ENCODE measurements at regions not wholly inside any gene's neighbourhood (a gene's known extent, or its start where the extent isn't known, plus 50 kb on each side); places are given as distances from the start of the nearest gene placed in this dataset.

DNA sequence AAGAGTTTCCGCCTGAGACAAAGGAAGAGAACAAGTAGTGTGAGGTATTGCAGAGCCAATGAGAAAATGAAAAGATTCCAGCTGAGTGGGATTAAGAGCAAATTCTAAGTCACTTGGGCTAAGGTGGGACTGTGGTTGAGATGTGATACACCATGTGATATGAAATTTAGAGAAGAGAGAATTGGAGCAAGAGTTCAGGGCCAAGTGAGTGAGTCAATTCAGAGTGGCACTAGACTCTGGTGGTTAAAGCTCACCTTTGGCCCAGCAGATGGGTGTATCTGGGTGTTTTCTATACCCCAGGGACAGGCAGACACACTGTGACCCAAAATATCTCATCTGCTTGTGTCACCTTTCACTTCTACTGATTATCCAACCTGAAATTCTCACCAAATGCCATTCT, 368.1 kb downstream of the KCNN2 start:
- DNase-seq (ENCODE audit: low read depth in 2 of 2): no peak
- H3K9ac ChIP-seq (ENCODE audit: insufficient read depth, low read length): no peak overlapping the region
- H3K4me1 ChIP-seq (ENCODE audit: control insufficient read depth, extremely low read depth, insufficient read depth, low read length): no peaks in the 10 kb centered on the region
- no peak overlapping the region for H3K4me2 ChIP-seq (ENCODE audit: extremely low read depth, insufficient read depth, low read length)
- no peaks in the 10 kb centered on the region for H3K36me3 ChIP-seq (ENCODE audit: control insufficient read depth, insufficient read depth, low read length)
- no peak for TF ChIP-seq EZH2 (IDR thresholded peaks at IDR 0.05; ENCODE audit: low read length, missing control alignments)
- TF ChIP-seq, protein P1, sequence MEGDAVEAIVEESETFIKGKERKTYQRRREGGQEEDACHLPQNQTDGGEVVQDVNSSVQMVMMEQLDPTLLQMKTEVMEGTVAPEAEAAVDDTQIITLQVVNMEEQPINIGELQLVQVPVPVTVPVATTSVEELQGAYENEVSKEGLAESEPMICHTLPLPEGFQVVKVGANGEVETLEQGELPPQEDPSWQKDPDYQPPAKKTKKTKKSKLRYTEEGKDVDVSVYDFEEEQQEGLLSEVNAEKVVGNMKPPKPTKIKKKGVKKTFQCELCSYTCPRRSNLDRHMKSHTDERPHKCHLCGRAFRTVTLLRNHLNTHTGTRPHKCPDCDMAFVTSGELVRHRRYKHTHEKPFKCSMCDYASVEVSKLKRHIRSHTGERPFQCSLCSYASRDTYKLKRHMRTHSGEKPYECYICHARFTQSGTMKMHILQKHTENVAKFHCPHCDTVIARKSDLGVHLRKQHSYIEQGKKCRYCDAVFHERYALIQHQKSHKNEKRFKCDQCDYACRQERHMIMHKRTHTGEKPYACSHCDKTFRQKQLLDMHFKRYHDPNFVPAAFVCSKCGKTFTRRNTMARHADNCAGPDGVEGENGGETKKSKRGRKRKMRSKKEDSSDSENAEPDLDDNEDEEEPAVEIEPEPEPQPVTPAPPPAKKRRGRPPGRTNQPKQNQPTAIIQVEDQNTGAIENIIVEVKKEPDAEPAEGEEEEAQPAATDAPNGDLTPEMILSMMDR (conservative IDR thresholded peaks at IDR 0.05 in 1 of 2, IDR thresholded peaks at IDR 0.05 in 1 of 2; ENCODE audit: low read depth in 1 of 2, low read length in 2 of 2): no peak
- no peaks in the 10 kb centered on the region for H3K79me2 ChIP-seq (ENCODE audit: control insufficient read depth, insufficient read depth, low read length)
- H3K27me3 ChIP-seq (ENCODE audit: control insufficient read depth, insufficient read depth, low read length): no peaks in the 10 kb centered on the region
- H4K20me1 ChIP-seq (ENCODE audit: control insufficient read depth, extremely low read depth, insufficient read depth, low read length): no peaks in the 10 kb centered on the region
- H2AFZ ChIP-seq (ENCODE audit: low read length): no peak overlapping the region
- H3K4me3 ChIP-seq (replicated peaks in 1 of 4; ENCODE audit: control extremely low read depth in 1 of 4, insufficient read depth in 1 of 4, low read depth in 3 of 4, low read length in 4 of 4): no peak overlapping the region
- H3K27ac ChIP-seq (ENCODE audit: insufficient read depth, low read length): no peak overlapping the region
- H3K9me3 ChIP-seq (ENCODE audit: control insufficient read depth, insufficient read depth, low read depth, low read length): no peaks in the 10 kb centered on the region

GRCh38 chr5:114727358-114727757, 365.5 kb downstream of the KCNN2 start:
- no peaks in the 10 kb centered on the region for H3K36me3 ChIP-seq (ENCODE audit: control insufficient read depth, insufficient read depth, low read length)
- H3K27ac ChIP-seq (ENCODE audit: insufficient read depth, low read length): no peak overlapping the region
- no peak overlapping the region for H3K4me2 ChIP-seq (ENCODE audit: extremely low read depth, insufficient read depth, low read length)
- DNase-seq (ENCODE audit: low read depth in 2 of 2): no peak
- TF ChIP-seq EZH2 (IDR thresholded peaks at IDR 0.05; ENCODE audit: low read length, missing control alignments): no peak
- TF ChIP-seq, protein P1 (conservative IDR thresholded peaks at IDR 0.05 in 1 of 2, IDR thresholded peaks at IDR 0.05 in 1 of 2; ENCODE audit: low read depth in 1 of 2, low read length in 2 of 2): no peak
- H3K4me1 ChIP-seq (ENCODE audit: control insufficient read depth, extremely low read depth, insufficient read depth, low read length): no peaks in the 10 kb centered on the region
- H3K79me2 ChIP-seq (ENCODE audit: control insufficient read depth, insufficient read depth, low read length): no peaks in the 10 kb centered on the region
- no peak overlapping the region for H3K9ac ChIP-seq (ENCODE audit: insufficient read depth, low read length)
- no peaks in the 10 kb centered on the region for H4K20me1 ChIP-seq (ENCODE audit: control insufficient read depth, extremely low read depth, insufficient read depth, low read length)
- no peaks in the 10 kb centered on the region for H3K27me3 ChIP-seq (ENCODE audit: control insufficient read depth, insufficient read depth, low read length)
- no peak overlapping the region for H2AFZ ChIP-seq (ENCODE audit: low read length)
- no peaks in the 10 kb centered on the region for H3K9me3 ChIP-seq (ENCODE audit: control insufficient read depth, insufficient read depth, low read depth, low read length)
- H3K4me3 ChIP-seq (replicated peaks in 1 of 4; ENCODE audit: control extremely low read depth in 1 of 4, insufficient read depth in 1 of 4, low read depth in 3 of 4, low read length in 4 of 4): no peak overlapping the region

DNA sequence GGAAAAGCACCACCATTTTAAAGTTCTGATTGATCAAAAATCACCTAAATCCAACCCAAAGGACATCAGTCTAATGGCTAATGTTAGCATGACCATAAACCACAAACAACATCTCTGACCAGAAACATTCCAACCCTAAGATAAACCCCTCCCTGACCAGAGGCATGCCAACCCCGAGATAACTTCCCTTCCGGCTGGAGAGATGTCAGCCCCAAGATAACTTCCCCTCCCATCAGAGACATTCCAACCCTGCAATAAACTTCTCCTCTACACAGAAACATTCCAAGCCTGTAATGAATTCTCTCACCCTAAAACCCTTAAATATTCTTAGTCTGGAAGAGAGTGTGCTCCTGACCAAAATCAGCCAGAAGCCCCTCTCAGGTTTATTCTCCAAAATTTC, 364.3 kb downstream of the KCNN2 start:
- no peaks in the 10 kb centered on the region for H4K20me1 ChIP-seq (ENCODE audit: control insufficient read depth, extremely low read depth, insufficient read depth, low read length)
- DNase-seq (ENCODE audit: low read depth in 2 of 2): no peak

More for the DNA sequence above, 364.3 kb downstream of the KCNN2 start:
- TF ChIP-seq, protein P1 (conservative IDR thresholded peaks at IDR 0.05 in 1 of 2, IDR thresholded peaks at IDR 0.05 in 1 of 2; ENCODE audit: low read depth in 1 of 2, low read length in 2 of 2): no peak
- no peak for TF ChIP-seq EZH2 (IDR thresholded peaks at IDR 0.05; ENCODE audit: low read length, missing control alignments)
- H2AFZ ChIP-seq (ENCODE audit: low read length): no peak overlapping the region
- no peak overlapping the region for H3K4me2 ChIP-seq (ENCODE audit: extremely low read depth, insufficient read depth, low read length)
- H3K27me3 ChIP-seq (ENCODE audit: control insufficient read depth, insufficient read depth, low read length): no peaks in the 10 kb centered on the region
- no peaks in the 10 kb centered on the region for H3K9me3 ChIP-seq (ENCODE audit: control insufficient read depth, insufficient read depth, low read depth, low read length)
- no peak overlapping the region for H3K4me3 ChIP-seq (replicated peaks in 1 of 4; ENCODE audit: control extremely low read depth in 1 of 4, insufficient read depth in 1 of 4, low read depth in 3 of 4, low read length in 4 of 4)
- H3K9ac ChIP-seq (ENCODE audit: insufficient read depth, low read length): no peak overlapping the region
- no peaks in the 10 kb centered on the region for H3K4me1 ChIP-seq (ENCODE audit: control insufficient read depth, extremely low read depth, insufficient read depth, low read length)
- no peaks in the 10 kb centered on the region for H3K36me3 ChIP-seq (ENCODE audit: control insufficient read depth, insufficient read depth, low read length)
- H3K27ac ChIP-seq (ENCODE audit: insufficient read depth, low read length): no peak overlapping the region
- no peaks in the 10 kb centered on the region for H3K79me2 ChIP-seq (ENCODE audit: control insufficient read depth, insufficient read depth, low read length)

Data from fibroblast of lung (primary cell).